HG03159 (cell line): ENCODE measurements at regions not wholly inside any gene's neighbourhood (a gene's known extent, or its start where the extent isn't known, plus 50 kb on each side); places are given as distances from the start of the nearest gene placed in this dataset.
A peak's percentile ranks its signal among the peaks of the same experiment; 100 is the strongest.

Experiments used
- ATAC-seq: cut with Tn5 transposase; IDR thresholded peaks from one replicate; pipeline ENCODE4 v1.9.1; 2021; ENCODE audit warnings: mild to moderate bottlenecking, moderate library complexity; ENCODE audit not compliant: unreplicated experiment

- ATAC-seq = no peak
Observed at GRCh38 chr4:163582703-163583102, 88.2 kb downstream of the TMA16 start.

- peak; percentile 63 for ATAC-seq
Observed at GRCh38 chr4:163587867-163588266, 93.4 kb downstream of the TMA16 start.

GRCh38 chr4:163588532-163588931 is 94.0 kb downstream of the TMA16 start:
- no peak for ATAC-seq

GRCh38 chr4:163590103-163590502 is 95.6 kb downstream of the TMA16 start:
- ATAC-seq = peak; percentile 39

GRCh38 chr4:163590619-163591264 is 96.3 kb downstream of the TMA16 start:
- no peak for ATAC-seq

- peak; percentile 85 for ATAC-seq
Observed at GRCh38 chr4:163591614-163592020, 97.1 kb downstream of the TMA16 start.

- no peak for ATAC-seq
Observed at GRCh38 chr4:163592212-163592611, 97.7 kb downstream of the TMA16 start.

- no peak for ATAC-seq
Observed at GRCh38 chr4:163595580-163595979, 101.1 kb downstream of the TMA16 start.

GRCh38 chr4:163598028-163598427 is 103.5 kb downstream of the TMA16 start:
- peak; percentile 53 for ATAC-seq

- peak; percentile 16 for ATAC-seq
Observed at GRCh38 chr4:163598489-163598888, 104.0 kb downstream of the TMA16 start.

GRCh38 chr4:163600727-163601126 is 106.2 kb downstream of the TMA16 start:
- ATAC-seq = no peak

GRCh38 chr4:163603257-163603656 is 108.8 kb downstream of the TMA16 start:
- ATAC-seq = no peak

- no peak for ATAC-seq
Observed at GRCh38 chr4:163606896-163607691, 112.6 kb downstream of the TMA16 start.

- ATAC-seq = no peak
Observed at GRCh38 chr4:163609019-163609418, 114.5 kb downstream of the TMA16 start.

GRCh38 chr4:163610648-163611047 is 116.2 kb downstream of the TMA16 start:
- no peak for ATAC-seq

GRCh38 chr4:163611182-163611581 is 116.7 kb downstream of the TMA16 start:
- no peak for ATAC-seq

- ATAC-seq = peak; percentile 77
Observed at GRCh38 chr4:163611784-163612445, 117.4 kb downstream of the TMA16 start.

GRCh38 chr4:163612762-163613161 is 118.3 kb downstream of the TMA16 start:
- no peak for ATAC-seq

GRCh38 chr4:163613383-163613782 is 118.9 kb downstream of the TMA16 start:
- ATAC-seq = no peak

GRCh38 chr4:163614866-163615265 is 120.4 kb downstream of the TMA16 start:
- ATAC-seq = no peak

GRCh38 chr4:163618845-163619244 is 124.4 kb downstream of the TMA16 start:
- ATAC-seq = no peak

GRCh38 chr4:163620738-163621137 is 126.2 kb downstream of the TMA16 start:
- ATAC-seq = no peak
